Hematopoietic multipotent progenitor cell (in vitro differentiated cells): ENCODE measurements at regions not wholly inside any gene's neighbourhood (a gene's known extent, or its start where the extent isn't known, plus 50 kb on each side); places are given as distances from the start of the nearest gene placed in this dataset.
"Not testable (repeated sequence)": the region's sequence is repeated elsewhere in the genome, so short reads cannot be mapped to it uniquely, and the experiment has no call there.

ENCODE experiments used
- DNase-seq, 3 donors: peaks; one replicate each; pipeline ENCODE4 v3.0.0-alpha.2; 2011 to 2015; ENCODE audit warnings: low read depth in 2 of 3, low spot score in 2 of 3

DNA sequence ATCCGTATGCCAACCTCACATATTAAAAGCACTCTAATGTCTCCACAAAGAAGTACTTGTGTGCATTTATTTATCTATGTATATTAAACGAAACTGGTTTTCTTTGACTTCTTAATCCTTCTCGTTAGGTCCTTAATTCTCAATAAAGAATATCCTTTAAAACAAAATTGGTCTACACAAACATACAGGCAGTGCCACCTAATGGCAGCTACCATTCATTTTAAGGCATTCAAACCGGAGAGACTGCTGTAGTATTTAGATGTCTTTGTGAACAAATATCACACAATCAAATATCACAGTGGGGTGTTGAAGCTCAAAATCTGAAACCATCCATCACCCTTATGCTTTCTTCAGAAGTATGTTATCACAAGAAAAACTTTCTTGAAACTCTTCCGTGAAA is 96.6 kb upstream of the IRAK1BP1 start:
- no peak for DNase-seq

DNA sequence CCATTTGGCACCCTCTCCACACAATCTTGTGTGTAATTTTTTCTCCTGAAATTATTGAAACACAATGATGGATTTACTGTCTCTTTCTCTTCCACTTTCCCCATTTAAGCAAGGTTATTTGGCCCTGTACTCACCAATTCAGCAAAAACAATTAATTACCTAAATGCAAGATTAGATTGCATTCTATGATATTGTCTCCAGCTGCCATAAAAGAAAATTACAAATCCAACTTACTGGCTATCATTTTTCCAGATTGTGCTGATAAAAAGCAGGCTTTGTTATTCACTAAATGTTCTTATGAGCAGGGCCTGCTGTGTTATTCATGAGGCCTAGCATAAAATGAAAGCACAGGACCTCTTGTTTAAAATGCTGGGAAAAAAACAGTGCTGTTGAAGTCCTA is 95.8 kb upstream of the IRAK1BP1 start:
- no peak for DNase-seq

DNA sequence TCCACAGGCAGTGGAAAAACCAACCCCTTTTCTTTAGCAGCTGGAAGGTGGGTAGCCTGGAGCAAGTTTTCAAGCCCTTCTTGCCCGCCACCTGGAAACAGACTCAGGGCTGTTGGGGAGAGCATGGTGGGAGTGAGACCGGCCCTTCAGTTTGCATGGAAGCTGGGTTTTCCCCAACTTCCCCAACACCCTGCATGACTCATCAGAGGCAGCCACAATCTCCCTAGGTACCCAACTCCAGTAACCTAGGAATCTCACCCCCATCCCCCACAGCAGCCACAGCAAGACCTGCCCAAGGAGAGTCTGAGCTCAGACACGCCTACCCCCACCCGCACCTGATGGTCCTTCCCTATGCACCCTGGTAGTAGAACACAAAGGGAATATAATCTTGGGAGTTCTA is 86.3 kb upstream of the IRAK1BP1 start:
- no peak for DNase-seq

DNA sequence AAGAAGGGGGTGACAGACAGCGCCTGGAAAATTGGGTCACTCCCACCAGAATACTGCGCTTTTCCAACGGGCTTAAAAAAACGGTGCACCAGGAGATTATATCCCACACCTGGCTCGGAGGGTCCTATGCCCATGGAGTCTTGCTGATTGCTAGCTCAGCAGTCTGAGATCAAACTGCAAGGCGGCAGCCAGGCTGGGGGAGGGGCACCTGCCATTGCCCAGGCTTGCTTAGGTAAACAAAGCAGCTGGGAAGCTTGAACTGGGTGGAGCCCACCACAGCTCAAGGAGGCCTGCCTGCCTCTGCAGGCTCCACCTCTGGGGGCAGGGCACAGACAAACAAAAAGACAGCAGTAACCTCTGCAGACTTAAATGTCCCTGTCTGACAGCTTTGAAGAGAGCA is 84.0 kb upstream of the IRAK1BP1 start:
- DNase-seq = not testable (repeated sequence)

DNA sequence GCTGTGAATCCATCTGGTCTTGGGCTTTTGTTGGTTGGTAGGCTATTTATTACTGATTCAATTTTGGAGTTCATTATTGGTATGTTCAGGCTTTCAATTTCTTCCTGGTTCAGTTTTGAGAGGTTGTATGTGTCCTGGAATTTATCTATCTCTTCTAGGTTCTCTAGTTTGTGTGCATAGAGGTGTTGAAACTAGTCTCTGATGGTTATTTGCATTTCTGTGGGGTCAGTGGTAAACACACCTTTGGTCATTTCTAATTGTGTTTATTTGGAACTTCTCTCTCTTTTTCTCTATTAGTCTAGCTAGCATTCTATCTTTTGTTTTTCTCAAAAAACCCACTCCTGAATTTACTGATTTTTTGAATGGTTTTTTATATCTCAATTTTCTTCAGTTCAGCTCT is 70.1 kb upstream of the IRAK1BP1 start:
- DNase-seq = no peak

DNA sequence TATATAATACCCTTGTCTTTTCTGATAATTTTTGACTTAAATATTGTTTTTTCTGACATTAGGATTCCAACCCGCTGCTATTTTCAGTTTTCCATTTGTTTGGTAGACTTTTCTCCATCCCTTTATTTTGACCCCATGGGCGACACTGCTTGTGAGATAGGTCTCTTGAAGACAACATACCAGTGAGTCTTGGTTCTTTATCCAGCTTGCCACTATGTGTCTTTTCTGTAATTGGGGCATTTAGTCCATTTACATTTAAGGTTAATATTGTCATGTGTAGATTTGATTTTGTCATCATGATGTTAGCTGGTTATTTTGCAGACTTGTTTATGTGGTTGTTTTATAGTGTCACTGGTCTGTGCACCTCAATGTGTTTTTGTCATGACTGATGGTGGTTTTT is 67.7 kb upstream of the IRAK1BP1 start:
- no peak for DNase-seq

DNA sequence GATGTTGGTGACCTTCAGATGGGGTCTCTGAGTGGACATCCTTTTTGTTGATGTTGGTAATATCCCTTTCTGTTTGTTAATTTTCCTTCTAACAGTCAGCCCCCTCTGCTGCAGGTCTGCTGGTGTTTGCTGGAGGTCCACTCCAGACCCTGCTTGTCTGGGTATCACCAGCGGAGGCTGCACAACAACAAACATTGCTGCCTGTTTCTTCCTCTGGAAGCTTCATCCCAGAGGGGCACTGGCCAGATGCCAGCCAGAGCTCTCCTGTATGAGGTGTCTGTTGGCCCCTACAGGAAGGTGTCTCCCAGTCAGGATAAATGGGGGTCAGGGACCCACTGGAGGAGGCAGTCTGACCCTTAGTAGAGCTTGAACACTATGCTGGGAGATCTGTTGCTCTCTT is 60.6 kb upstream of the IRAK1BP1 start:
- not testable (repeated sequence) for DNase-seq

DNA sequence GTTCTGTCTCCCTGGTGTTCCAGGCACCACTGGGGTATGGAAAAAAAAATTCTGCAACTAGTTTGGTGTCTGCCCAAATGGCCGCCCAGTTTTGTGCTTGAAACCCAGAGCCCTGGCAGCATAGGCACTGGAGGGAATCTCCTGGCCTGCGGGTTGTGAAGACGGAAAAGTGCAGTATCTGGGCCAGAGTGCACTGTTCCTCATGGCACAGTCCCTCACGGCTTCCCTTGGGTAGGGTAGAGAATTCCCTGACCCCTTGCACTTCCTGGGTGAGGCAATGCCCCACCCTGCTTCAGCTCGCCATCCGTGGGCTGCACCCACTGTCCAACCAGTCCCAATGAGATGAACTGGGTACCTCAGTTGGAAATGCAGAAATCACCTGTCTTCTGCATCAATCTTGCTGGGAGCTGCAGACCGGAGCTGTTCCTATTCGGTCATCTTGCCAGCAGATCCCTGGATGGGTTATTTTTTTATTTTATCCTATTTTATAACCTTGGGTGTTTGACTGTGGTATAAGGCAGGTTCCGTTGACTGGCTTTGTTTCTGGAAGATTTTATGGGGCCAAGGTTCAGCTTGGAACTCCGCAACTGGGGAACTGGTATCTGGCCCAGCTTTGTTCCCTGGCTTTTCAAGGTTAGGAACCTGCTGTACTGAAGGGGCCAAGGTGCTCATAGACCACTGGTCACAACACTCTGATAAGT is 59.5 kb upstream of the IRAK1BP1 start:
- not testable (repeated sequence) for DNase-seq

DNA sequence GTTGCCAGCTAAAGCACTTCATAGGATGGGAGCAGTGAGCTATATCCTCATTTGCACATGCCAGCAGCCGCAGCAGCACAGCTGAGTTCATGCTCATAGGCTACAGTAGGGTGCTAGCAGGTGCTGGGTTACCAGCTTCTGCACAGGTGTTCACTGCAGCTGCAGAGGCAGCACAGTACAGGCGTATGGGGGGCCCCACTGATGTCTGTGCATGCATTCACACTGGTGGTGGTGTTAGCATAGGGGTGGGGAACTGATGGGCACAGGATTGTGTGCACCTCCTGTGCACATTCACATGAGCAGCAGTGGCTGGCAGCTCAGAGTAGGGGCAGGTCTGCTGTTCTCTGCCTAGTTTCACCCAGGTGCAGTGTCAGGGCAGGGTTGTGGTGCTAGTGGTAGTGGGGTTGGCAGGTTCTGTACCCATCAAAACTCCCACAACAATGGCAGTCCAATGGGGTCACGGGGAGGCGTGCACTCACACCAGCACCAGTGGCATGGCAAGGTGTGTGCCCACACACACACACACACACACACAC is 58.9 kb upstream of the IRAK1BP1 start:
- DNase-seq = no peak

DNA sequence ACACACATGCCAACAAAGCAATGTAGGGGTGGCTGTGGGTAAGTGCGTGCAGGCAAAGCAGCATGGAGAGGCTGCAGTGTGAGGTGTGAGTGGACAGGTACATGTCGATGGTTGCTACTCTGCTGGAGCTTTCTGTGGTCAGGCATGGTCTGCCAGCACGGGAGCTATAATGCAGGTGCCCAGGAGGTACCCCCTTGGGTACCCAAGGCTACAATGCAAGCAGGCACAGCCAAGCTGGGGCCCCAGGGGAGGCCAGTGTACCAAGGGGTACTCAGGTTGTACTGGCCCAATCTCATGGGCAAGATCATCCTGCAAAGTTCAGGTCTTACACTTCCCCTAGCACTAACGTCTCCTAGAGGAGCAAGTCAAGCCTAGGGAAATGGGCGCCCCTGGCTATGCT is 58.4 kb upstream of the IRAK1BP1 start:
- DNase-seq = no peak

DNA sequence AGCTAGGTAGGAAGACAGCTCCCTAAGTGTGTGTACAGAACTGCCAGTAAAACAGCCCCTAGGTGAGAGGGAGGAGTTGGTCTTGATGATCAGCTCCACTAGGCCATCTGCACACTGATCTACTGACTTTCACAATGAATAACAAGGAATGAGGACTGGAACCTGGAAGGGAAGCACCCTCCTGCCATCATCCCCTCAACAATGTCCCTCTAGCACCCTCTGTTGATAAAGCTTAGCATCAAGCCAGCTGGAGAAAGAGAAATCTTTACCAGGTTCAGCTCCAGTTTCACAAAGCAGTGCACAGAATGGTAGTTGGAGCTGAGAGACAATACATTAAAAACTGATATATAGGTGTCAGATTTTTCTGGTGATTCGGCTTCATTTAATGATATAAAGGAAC is 57.2 kb upstream of the IRAK1BP1 start:
- no peak for DNase-seq

DNA sequence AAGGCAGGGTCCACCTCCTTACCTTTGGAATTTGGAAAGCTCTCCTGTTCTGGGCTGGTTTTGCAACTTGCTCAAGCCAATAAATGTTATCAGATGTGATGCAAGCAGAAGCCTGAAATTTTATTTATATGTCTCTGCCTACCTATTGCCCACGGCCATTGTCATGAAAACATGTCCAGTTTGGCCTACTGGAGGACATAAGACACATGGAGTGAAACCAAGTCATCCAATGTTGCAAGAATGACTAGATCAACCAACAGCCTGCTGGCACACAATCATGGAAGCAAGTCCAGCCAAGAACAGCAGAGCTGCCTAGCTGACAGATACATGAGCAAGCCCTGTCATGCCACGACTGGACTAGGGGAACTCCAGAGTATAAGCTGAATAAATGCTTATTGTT is 56.7 kb upstream of the IRAK1BP1 start:
- no peak for DNase-seq
